Immature natural killer cell (primary cell): ENCODE measurements at regions not wholly inside any gene's neighbourhood (a gene's known extent, or its start where the extent isn't known, plus 50 kb on each side); places are given as distances from the start of the nearest gene placed in this dataset.

Source experiments
- DNase-seq, 3 donors: peaks; one replicate each; pipeline ENCODE4 v3.0.0; 2022; ENCODE audit warnings: mixed read lengths in 1 of 3
- H3K27ac Mint-ChIP-seq, 6 donors: one replicate each; pipeline ENCODE4 v1.8.0; 2020; ENCODE audit warnings: mixed read lengths in 6 of 6, mild to moderate bottlenecking in 5 of 6, inconsistent platforms in 4 of 6, moderate library complexity in 3 of 6
- H3K27me3 Mint-ChIP-seq, 3 donors: one replicate each; pipeline ENCODE4 v1.8.0; 2020 to 2021; ENCODE audit warnings: low read depth in 3 of 3, mild to moderate bottlenecking in 3 of 3, mixed read lengths in 3 of 3, moderate library complexity in 3 of 3, inconsistent platforms in 1 of 3
- H3K36me3 Mint-ChIP-seq, 3 donors: one replicate each; pipeline ENCODE4 v1.8.0; 2020; ENCODE audit warnings: mixed read lengths in 3 of 3, inconsistent platforms in 2 of 3, mild to moderate bottlenecking in 2 of 3
- H3K4me1 Mint-ChIP-seq, 2 donors: one replicate each; pipeline ENCODE4 v1.8.0; 2020; ENCODE audit warnings: inconsistent platforms in 2 of 2, mild to moderate bottlenecking in 2 of 2, mixed read lengths in 2 of 2, moderate library complexity in 1 of 2
- H3K4me3 Mint-ChIP-seq, 5 donors: one replicate each; pipeline ENCODE4 v1.8.0; 2020; ENCODE audit warnings: mild to moderate bottlenecking in 5 of 5, mixed read lengths in 5 of 5, inconsistent platforms in 3 of 5, moderate library complexity in 3 of 5
- H3K9me3 Mint-ChIP-seq, 6 donors: one replicate each; pipeline ENCODE4 v1.8.0; 2020; ENCODE audit warnings: mild to moderate bottlenecking in 6 of 6, mixed read lengths in 6 of 6, inconsistent platforms in 4 of 6, moderate library complexity in 3 of 6

- Mint-ChIP-seq H3K27me3 (peaks cover 0 to 18% (median 5%) of the 10 kb centered on the region in 3 donors), H3K9me3 (no peaks in the 10 kb centered on the region), H3K4me3 (no peak overlapping the region), H3K27ac (no peak overlapping the region), H3K4me1 (no peaks in the 10 kb centered on the region), H3K36me3 (no peaks in the 10 kb centered on the region)
- no peak for DNase-seq
These were observed 390.7 kb upstream of the RGMA start for GRCh38 chr15:93479715-93480114.

- no peak overlapping the region for H3K4me3 Mint-ChIP-seq
- peaks cover 0 to 16% (median 3%) of the 10 kb centered on the region in 3 donors for H3K27me3 Mint-ChIP-seq
These were observed 389.9 kb upstream of the RGMA start for GRCh38 chr15:93478947-93479346.

GRCh38 chr15:93477721-93478120, 388.7 kb upstream of the RGMA start:
- Mint-ChIP-seq H3K9me3 (no peaks in the 10 kb centered on the region), H3K4me1 (no peaks in the 10 kb centered on the region), H3K27ac (no peak overlapping the region), H3K36me3 (no peaks in the 10 kb centered on the region), H3K27me3 (peaks cover 2 to 16% (median 3%) of the 10 kb centered on the region in 3 donors), H3K4me3 (no peak overlapping the region)
- no peak for DNase-seq

More at GRCh38 chr15:93478947-93479346, 389.9 kb upstream of the RGMA start:
- Mint-ChIP-seq H3K4me1 (no peaks in the 10 kb centered on the region), H3K27ac (no peak overlapping the region), H3K9me3 (no peaks in the 10 kb centered on the region), H3K36me3 (no peaks in the 10 kb centered on the region)
- DNase-seq, result no peak

- no peaks in the 10 kb centered on the region for H3K36me3 Mint-ChIP-seq
- no peaks in the 10 kb centered on the region for H3K4me1 Mint-ChIP-seq
- no peak overlapping the region for H3K4me3 Mint-ChIP-seq
- H3K9me3 Mint-ChIP-seq, result no peaks in the 10 kb centered on the region
- peaks cover 2 to 16% (median 3%) of the 10 kb centered on the region in 3 donors for H3K27me3 Mint-ChIP-seq
- DNase-seq, result no peak
- no peak overlapping the region for H3K27ac Mint-ChIP-seq
These were observed 388.2 kb upstream of the RGMA start for GRCh38 chr15:93477188-93477587.

GRCh38 chr15:93476491-93477177, 387.6 kb upstream of the RGMA start:
- H3K4me1 Mint-ChIP-seq, result no peaks in the 10 kb centered on the region
- no peaks in the 10 kb centered on the region for H3K36me3 Mint-ChIP-seq
- peaks cover 2 to 16% (median 3%) of the 10 kb centered on the region in 3 donors for H3K27me3 Mint-ChIP-seq

GRCh38 chr15:93474728-93475127, 385.7 kb upstream of the RGMA start:
- Mint-ChIP-seq H3K4me1 (no peaks in the 10 kb centered on the region), H3K4me3 (no peak overlapping the region), H3K36me3 (no peaks in the 10 kb centered on the region), H3K27ac (no peak overlapping the region), H3K27me3 (peaks cover 3 to 13% (median 6%) of the 10 kb centered on the region in 3 donors), H3K9me3 (no peaks in the 10 kb centered on the region)
- DNase-seq, result no peak

More at GRCh38 chr15:93476491-93477177, 387.6 kb upstream of the RGMA start:
- no peak overlapping the region for H3K4me3 Mint-ChIP-seq
- DNase-seq, result no peak
- no peaks in the 10 kb centered on the region for H3K9me3 Mint-ChIP-seq
- no peak overlapping the region for H3K27ac Mint-ChIP-seq

GRCh38 chr15:93469994-93470393, 381.0 kb upstream of the RGMA start:
- Mint-ChIP-seq H3K4me3 (no peak overlapping the region), H3K4me1 (no peaks in the 10 kb centered on the region), H3K36me3 (no peaks in the 10 kb centered on the region), H3K9me3 (no peaks in the 10 kb centered on the region), H3K27ac (no peak overlapping the region), H3K27me3 (peaks cover 0 to 11% (median 10%) of the 10 kb centered on the region in 3 donors)
- no peak for DNase-seq

- H3K36me3 Mint-ChIP-seq, result no peaks in the 10 kb centered on the region
- H3K27ac Mint-ChIP-seq, result no peak overlapping the region
- no peak overlapping the region for H3K4me3 Mint-ChIP-seq
These were observed 378.3 kb upstream of the RGMA start for GRCh38 chr15:93467337-93467736.

GRCh38 chr15:93466380-93466779, 377.4 kb upstream of the RGMA start:
- Mint-ChIP-seq H3K27ac (no peak overlapping the region), H3K4me1 (no peaks in the 10 kb centered on the region), H3K9me3 (no peaks in the 10 kb centered on the region), H3K4me3 (no peak overlapping the region), H3K27me3 (peaks cover 0 to 14% (median 12%) of the 10 kb centered on the region in 3 donors), H3K36me3 (no peaks in the 10 kb centered on the region)
- DNase-seq, result no peak

More at GRCh38 chr15:93467337-93467736, 378.3 kb upstream of the RGMA start:
- Mint-ChIP-seq H3K9me3 (no peaks in the 10 kb centered on the region), H3K4me1 (no peaks in the 10 kb centered on the region), H3K27me3 (peaks cover 0 to 14% (median 12%) of the 10 kb centered on the region in 3 donors)
- DNase-seq, result no peak

- no peak overlapping the region for H3K27ac Mint-ChIP-seq
- no peak for DNase-seq
- H3K36me3 Mint-ChIP-seq, result no peaks in the 10 kb centered on the region
- H3K4me3 Mint-ChIP-seq, result no peak overlapping the region
- H3K27me3 Mint-ChIP-seq, result peaks cover 0 to 7% (median 4%) of the 10 kb centered on the region in 3 donors
- H3K9me3 Mint-ChIP-seq, result no peaks in the 10 kb centered on the region
- no peaks in the 10 kb centered on the region for H3K4me1 Mint-ChIP-seq
These were observed 373.7 kb upstream of the RGMA start for GRCh38 chr15:93462690-93463089.

- Mint-ChIP-seq H3K36me3 (no peaks in the 10 kb centered on the region), H3K4me3 (no peak overlapping the region), H3K27me3 (peaks cover 0 to 10% (median 2%) of the 10 kb centered on the region in 3 donors)
These were observed 371.7 kb upstream of the RGMA start for GRCh38 chr15:93460717-93461116.

GRCh38 chr15:93459396-93459795, 370.4 kb upstream of the RGMA start:
- DNase-seq, result no peak
- peaks cover 0 to 5% (median 0%) of the 10 kb centered on the region in 3 donors for H3K27me3 Mint-ChIP-seq
- no peak overlapping the region for H3K4me3 Mint-ChIP-seq
- no peaks in the 10 kb centered on the region for H3K36me3 Mint-ChIP-seq
- H3K27ac Mint-ChIP-seq, result no peak overlapping the region
- H3K4me1 Mint-ChIP-seq, result no peaks in the 10 kb centered on the region
- H3K9me3 Mint-ChIP-seq, result no peaks in the 10 kb centered on the region

More at GRCh38 chr15:93460717-93461116, 371.7 kb upstream of the RGMA start:
- H3K4me1 Mint-ChIP-seq, result no peaks in the 10 kb centered on the region
- DNase-seq, result no peak
- H3K27ac Mint-ChIP-seq, result no peak overlapping the region
- no peaks in the 10 kb centered on the region for H3K9me3 Mint-ChIP-seq

GRCh38 chr15:93458597-93458996, 369.6 kb upstream of the RGMA start:
- no peaks in the 10 kb centered on the region for H3K9me3 Mint-ChIP-seq
- no peaks in the 10 kb centered on the region for H3K36me3 Mint-ChIP-seq
- H3K4me1 Mint-ChIP-seq, result no peaks in the 10 kb centered on the region

GRCh38 chr15:93454788-93455187, 365.8 kb upstream of the RGMA start:
- Mint-ChIP-seq H3K27me3 (peaks cover 0 to 9% (median 5%) of the 10 kb centered on the region in 3 donors), H3K9me3 (no peaks in the 10 kb centered on the region)

More at GRCh38 chr15:93458597-93458996, 369.6 kb upstream of the RGMA start:
- H3K27ac Mint-ChIP-seq, result no peak overlapping the region
- no peak for DNase-seq
- peaks cover 0 to 5% (median 3%) of the 10 kb centered on the region in 3 donors for H3K27me3 Mint-ChIP-seq
- no peak overlapping the region for H3K4me3 Mint-ChIP-seq

More at GRCh38 chr15:93454788-93455187, 365.8 kb upstream of the RGMA start:
- H3K4me3 Mint-ChIP-seq, result no peak overlapping the region
- H3K36me3 Mint-ChIP-seq, result no peaks in the 10 kb centered on the region
- H3K27ac Mint-ChIP-seq, result no peak overlapping the region
- no peaks in the 10 kb centered on the region for H3K4me1 Mint-ChIP-seq
- DNase-seq, result no peak
